ENCODE measurements at regions not wholly inside any gene's neighbourhood (a gene's known extent, or its start where the extent isn't known, plus 50 kb on each side); places are given as distances from the start of the nearest gene placed in this dataset.

GRCh38 chr14:101024686-101025085 is 121.2 kb upstream of the RTL1 start:
- TF ChIP-seq CTCF (conservative IDR thresholded peaks at IDR 0.05; ENCODE audit: low read depth, low read length) (no peak), POLR2A (IDR thresholded peaks at IDR 0.05; ENCODE audit: low read depth, low read length) (no peak), USF2 (IDR thresholded peaks at IDR 0.05; ENCODE audit: low read depth, low read length) (no peak), FOS (IDR thresholded peaks at IDR 0.05; ENCODE audit: low read depth, low read length) (no peak), RAD21 (IDR thresholded peaks at IDR 0.05; ENCODE audit: low read length) (no peak), RCOR1 (IDR thresholded peaks at IDR 0.05; ENCODE audit: insufficient replicate concordance, low read length) (no peak)
